Choroid plexus epithelial cell (primary cell): ENCODE measurements at regions not wholly inside any gene's neighbourhood (a gene's known extent, or its start where the extent isn't known, plus 50 kb on each side); places are given as distances from the start of the nearest gene placed in this dataset.

ENCODE experiments used
- DNase-seq: peaks from one replicate; pipeline ENCODE4 v3.0.0-alpha.2; 2010; ENCODE audit warnings: low read depth
- H3K4me3 ChIP-seq: 2 replicates; pipeline ENCODE4 v1.5.1; 2011; ENCODE audit warnings: low read depth, mild to moderate bottlenecking, control low read depth, low read length, moderate library complexity
- TF ChIP-seq, protein P1 (sequence below): conservative IDR thresholded peaks from 2 replicates; pipeline ENCODE4 v1.5.1; 2011; ENCODE audit warnings: low read depth, mild to moderate bottlenecking, control low read depth, inconsistent platforms, low read length, moderate library complexity

DNA sequence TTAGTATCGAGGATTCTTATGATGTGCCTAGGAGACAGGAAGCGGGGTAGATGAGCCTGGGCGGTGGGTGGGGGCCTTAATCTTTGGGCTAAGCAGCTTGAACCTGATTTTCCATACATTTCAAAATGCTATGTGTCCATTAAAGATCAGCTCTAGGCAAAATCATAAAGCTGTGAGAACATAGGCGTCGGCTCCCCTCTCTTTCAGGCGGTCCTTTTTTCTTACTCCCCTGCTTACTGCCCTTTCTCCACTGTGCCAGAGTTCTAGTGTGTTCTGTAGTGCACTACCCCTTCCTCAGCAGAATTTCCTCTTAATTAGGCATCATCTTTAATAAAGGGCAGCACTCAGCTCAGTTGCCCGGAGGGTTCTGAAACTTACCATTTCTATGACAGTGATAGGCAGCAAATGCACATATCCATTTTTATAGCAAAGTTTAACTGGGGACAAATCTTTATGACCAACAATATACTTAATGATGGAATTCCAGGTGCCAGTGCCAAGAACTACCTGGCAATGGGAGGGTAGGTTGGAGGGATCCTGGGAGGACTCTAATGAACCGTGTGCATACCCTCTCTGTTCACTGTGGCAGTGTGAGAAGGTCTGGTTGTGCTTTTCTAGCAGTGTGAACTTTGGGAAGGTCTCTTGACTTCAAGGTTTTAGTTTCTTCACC is 404.5 kb upstream of the TPM1 start:
- DNase-seq, result no peak
- no peak overlapping the region for H3K4me3 ChIP-seq
- TF ChIP-seq, protein P1, sequence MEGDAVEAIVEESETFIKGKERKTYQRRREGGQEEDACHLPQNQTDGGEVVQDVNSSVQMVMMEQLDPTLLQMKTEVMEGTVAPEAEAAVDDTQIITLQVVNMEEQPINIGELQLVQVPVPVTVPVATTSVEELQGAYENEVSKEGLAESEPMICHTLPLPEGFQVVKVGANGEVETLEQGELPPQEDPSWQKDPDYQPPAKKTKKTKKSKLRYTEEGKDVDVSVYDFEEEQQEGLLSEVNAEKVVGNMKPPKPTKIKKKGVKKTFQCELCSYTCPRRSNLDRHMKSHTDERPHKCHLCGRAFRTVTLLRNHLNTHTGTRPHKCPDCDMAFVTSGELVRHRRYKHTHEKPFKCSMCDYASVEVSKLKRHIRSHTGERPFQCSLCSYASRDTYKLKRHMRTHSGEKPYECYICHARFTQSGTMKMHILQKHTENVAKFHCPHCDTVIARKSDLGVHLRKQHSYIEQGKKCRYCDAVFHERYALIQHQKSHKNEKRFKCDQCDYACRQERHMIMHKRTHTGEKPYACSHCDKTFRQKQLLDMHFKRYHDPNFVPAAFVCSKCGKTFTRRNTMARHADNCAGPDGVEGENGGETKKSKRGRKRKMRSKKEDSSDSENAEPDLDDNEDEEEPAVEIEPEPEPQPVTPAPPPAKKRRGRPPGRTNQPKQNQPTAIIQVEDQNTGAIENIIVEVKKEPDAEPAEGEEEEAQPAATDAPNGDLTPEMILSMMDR, result no peak

DNA sequence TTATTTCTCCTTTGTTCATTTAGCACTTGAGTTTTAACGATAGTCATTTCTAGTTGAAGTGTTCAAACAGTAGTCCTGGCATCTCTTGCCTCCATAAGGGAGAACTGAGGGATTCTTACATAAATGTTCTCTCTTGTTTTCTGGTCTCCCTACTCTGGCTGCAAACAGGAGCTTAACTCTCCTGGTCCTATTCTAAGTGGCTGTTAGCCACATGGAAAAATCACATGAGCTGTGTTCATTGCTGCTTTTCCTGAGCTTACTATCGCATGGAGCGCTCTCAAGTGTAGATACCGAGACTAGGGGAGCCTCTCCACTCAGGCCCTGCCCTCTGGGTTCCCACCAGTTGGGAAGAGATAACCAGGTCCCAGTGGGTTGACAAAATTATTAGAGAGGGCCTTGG is 403.1 kb upstream of the TPM1 start:
- DNase-seq, result no peak
- TF ChIP-seq, protein P1, result no peak
- H3K4me3 ChIP-seq, result no peak overlapping the region

DNA sequence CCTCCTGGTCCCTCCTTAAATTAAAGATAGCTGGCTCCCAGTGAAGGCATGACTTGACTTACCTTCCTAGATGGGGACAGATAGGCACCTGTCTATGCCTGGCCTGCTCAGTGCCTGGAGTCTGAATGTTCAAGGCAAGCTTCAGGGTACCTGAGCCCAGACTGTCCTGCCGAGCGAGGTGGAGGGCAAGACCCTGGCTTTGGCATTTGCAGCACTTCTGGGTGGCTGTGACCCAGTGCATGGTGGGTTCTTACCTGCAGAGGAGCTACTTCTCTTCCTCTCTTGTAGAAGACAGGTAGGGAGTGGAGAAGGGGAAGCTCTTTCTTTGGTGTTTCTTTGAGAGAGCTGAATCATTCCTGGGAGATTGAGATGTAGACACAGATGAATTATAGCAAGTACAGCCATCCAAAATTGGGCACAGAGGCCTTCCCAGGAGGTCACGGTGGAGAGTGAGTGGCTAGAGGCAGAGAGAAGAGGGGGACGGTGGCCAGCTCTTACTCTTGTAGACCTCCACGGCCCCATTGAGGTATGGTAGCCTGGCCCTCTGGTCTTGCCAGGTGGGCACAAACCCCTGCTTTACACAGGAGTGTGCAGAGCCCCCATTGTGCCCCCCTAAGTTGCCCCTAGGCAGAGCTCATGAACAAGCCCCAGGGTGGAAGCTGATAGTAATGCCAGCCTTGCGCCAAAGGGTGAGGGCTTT is 402.5 kb upstream of the TPM1 start:
- no peak overlapping the region for H3K4me3 ChIP-seq
- TF ChIP-seq, protein P1, result no peak
- no peak for DNase-seq

DNA sequence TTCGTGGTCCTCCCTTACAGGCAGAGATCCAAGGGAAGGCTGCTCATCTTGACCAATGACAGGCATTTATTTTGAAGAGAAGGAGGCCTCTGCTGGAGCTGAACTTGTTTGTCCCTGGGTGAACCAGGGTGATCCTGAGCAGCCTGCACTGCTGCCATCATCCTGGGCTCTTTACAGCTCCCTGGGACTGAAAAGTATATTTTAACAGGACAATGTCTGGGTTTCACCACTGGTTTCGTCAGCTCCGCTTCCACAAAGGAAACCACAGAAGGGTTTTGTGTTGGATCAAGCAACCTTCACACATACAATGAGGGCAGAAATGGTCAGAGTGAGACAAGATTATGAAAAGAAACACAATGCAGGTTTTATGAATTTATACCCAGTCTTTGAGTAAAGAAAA is 400.7 kb upstream of the TPM1 start:
- TF ChIP-seq, protein P1, result no peak
- DNase-seq, result no peak
- H3K4me3 ChIP-seq, result no peak overlapping the region

DNA sequence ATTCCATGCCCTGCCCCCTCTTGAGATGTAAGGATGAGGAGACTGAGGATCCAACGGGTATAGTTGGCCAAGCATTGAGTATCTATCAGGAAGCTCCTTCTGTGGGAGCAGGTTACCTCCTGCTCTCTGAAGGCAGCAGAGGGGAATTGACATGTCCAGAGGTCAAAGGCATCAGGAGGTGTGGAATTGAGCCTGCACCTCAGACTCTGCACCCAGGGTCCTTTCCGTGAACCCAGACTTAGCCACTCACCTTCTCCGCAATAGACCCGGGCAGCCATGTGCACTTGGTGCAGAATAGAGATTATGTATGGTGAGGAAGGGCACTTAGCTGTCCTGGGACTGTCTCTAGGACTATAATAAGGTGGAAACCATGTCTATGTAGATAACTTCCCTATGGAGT is 399.0 kb upstream of the TPM1 start:
- TF ChIP-seq, protein P1, result no peak
- no peak overlapping the region for H3K4me3 ChIP-seq
- no peak for DNase-seq

DNA sequence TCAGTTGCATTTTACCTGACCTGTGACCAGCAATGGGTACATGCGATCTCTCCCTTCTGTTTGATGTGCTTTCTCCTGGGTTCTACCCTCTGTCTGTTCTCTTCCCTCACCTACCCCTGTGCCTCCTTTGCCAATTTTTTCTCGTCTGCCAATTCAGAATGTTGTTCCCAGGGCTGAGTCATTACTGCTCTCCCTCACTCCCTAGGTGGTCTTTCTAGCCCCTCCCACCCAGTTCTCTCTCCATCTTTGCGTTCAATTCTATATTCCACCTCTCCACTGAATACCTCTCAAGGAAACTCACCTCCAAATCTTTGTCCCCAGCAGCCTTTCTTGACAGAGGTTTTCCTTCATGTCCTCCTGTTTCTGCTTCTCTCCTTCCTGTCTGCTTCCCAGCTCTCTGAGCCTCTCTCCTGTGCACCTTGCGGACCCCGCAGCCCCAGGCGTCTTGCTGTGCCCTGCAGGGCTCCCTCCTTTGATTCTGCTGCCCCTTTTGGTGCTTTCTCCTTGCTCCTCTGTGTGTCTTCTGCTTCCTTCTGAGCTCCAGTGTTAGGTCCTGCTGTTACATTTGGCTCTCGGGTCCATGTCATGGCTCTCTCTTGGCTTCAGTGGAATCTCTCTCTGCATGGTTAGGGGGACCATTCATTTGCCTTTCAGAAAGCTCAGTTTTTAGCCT is 398.2 kb upstream of the TPM1 start:
- no peak overlapping the region for H3K4me3 ChIP-seq
- DNase-seq, result no peak
- TF ChIP-seq, protein P1, result no peak
